GM12875 (cell line): ENCODE measurements at regions not wholly inside any gene's neighbourhood (a gene's known extent, or its start where the extent isn't known, plus 50 kb on each side); places are given as distances from the start of the nearest gene placed in this dataset.

Experiments used
- H3K4me3 ChIP-seq: one replicate; pipeline ENCODE4 v1.5.1; 2011; ENCODE audit warnings: low read depth, low read length, control low read depth
- TF ChIP-seq, protein P1 (sequence below): IDR thresholded peaks from 2 replicates; pipeline ENCODE4 v1.5.1; 2011; ENCODE audit warnings: low read depth, mild to moderate bottlenecking, control low read depth, inconsistent platforms, low read length, moderate library complexity, borderline replicate concordance; ENCODE audit not compliant: insufficient read depth

DNA sequence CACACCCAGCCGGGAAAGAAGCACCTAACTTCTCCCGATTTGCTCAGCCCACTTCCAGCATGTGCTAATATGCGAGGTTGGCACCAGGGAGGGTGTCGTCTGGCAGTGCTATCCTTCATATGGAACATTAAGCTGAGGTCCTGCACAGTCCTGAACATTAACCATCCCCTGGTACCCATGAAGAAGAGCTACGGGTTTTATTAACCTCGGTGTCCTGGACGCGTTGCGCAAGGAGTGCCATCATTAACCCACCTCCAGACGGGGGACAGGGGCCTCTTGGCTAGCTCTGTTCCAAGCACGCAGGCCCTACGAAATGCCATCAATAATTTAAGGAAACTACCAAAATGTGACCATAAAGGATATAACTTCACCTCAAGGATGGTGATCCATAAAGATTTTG, 193.5 kb downstream of the MAF start:
- no peak overlapping the region for H3K4me3 ChIP-seq
- TF ChIP-seq, protein P1, sequence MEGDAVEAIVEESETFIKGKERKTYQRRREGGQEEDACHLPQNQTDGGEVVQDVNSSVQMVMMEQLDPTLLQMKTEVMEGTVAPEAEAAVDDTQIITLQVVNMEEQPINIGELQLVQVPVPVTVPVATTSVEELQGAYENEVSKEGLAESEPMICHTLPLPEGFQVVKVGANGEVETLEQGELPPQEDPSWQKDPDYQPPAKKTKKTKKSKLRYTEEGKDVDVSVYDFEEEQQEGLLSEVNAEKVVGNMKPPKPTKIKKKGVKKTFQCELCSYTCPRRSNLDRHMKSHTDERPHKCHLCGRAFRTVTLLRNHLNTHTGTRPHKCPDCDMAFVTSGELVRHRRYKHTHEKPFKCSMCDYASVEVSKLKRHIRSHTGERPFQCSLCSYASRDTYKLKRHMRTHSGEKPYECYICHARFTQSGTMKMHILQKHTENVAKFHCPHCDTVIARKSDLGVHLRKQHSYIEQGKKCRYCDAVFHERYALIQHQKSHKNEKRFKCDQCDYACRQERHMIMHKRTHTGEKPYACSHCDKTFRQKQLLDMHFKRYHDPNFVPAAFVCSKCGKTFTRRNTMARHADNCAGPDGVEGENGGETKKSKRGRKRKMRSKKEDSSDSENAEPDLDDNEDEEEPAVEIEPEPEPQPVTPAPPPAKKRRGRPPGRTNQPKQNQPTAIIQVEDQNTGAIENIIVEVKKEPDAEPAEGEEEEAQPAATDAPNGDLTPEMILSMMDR, result no peak

DNA sequence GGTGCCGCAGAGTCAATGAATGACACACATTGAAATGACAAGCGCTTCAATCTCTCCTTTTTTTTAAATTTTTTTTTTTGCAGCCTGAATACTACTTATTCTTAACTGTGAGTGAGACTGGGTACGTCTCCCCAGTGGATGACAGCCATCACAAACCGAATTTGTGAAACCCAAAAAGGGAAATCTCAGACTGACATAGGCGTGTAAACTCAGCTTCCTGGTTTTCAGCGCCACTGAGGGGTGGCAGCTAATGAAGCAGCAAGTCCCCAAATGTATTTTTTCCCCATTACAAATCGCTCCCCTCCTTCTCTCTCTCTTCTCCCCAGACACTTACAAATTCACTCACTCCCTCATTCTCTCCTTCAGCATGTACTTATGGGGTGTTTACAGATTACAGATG, 196.0 kb downstream of the MAF start:
- TF ChIP-seq, protein P1, result no peak
- no peak overlapping the region for H3K4me3 ChIP-seq

DNA sequence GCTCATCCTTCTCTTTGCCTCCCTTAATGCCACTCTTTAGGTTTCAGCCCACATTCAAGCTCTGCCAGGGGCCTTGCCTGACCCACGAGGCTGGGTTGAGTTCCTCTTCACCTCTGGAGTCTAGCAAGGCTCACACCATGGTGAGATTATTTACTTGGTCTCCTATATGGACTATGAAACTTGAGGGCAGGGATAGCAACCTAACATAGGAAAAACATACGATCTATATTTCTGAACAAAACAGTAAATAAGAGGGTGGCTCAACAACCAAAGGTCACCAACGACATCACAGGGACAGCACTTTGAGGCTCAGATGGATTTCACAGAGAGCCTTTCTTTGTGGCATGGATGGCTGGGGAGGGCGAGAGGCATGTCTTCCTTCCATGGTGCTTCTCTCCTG, 197.0 kb downstream of the MAF start:
- TF ChIP-seq, protein P1, result no peak
- H3K4me3 ChIP-seq, result no peak overlapping the region

DNA sequence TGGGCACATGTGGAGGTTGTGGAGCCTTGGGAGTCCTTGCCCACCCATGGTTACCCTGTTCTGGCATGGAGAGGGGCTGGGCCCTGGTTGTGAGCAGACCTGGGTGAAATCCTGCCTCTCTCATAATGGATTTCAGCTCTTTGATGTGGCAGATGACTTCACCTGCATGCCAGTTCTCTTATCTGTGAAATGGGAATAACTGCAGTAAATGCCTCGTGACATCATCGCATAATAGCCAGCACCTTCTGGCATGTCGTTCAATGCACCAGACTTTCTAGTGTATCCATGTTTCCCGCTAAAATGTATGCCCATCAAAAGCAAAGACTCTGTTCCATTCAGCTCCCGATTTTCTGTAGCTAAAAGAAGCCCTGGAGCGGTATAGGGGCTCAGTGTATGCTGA, 197.6 kb downstream of the MAF start:
- TF ChIP-seq, protein P1, result no peak
- H3K4me3 ChIP-seq, result no peak overlapping the region

DNA sequence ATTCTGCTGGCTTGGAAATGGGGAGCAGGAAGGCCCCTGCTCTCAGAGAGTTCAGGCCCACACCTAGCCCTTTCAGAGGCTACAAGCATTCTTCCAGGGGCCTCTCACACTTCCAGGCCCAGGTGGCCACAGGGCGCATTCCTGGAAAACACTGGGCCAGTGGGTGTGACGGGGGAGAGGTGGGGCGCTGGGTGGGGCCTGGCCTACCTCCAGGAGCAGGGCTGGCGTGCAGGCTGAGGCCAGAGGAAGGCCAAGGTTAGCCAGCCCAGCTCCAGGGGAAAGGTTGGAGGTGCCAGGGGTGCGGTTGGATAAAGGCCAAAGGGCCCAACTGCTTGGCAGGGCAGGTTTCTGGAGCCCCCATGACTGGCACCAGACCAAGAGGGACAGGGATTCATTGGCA, 198.2 kb downstream of the MAF start:
- TF ChIP-seq, protein P1, result no peak

DNA sequence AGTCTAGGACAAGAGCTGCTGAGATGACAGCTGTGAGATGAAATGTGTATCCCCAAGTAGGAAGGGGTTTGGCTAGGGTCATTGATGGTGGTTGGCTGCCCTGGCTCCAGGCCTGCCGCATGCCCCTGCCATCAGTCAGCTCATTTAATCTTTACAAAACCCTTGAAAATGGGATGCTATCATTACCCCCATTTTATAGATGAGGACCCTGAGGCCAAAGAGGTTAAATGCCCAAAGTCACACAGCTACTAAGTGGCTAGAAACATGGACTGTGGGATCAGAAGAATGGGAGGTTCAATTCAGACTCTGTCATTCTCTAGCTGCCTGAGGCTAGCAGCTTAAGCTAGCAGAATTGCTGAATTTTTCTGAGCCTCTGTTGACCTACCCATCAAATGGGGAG, 198.8 kb downstream of the MAF start:
- TF ChIP-seq, protein P1, result no peak
- H3K4me3 ChIP-seq, result no peak overlapping the region

More for the DNA sequence above, 198.2 kb downstream of the MAF start:
- no peak overlapping the region for H3K4me3 ChIP-seq

DNA sequence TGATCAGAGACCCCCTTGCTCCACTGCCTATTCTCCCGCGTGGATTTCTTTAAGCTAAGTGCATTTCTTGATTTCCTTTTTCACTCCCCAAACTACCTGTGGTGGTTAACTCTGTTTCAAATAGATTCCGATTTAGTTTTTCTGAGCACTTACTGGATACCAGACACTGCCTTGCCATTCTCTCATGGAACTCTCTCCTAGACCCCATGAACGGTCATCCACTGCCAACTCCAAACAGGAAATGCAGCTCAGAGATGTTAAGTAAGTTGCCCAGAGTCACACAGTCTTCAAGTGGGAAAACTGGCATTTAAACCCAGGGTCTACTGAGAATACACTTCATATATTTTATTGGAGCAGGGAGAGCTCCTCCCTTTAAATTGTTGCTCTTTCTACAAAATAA, 199.4 kb downstream of the MAF start:
- TF ChIP-seq, protein P1, result no peak
- no peak overlapping the region for H3K4me3 ChIP-seq
